ENCODE measurements at regions not wholly inside any gene's neighbourhood (a gene's known extent, or its start where the extent isn't known, plus 50 kb on each side); places are given as distances from the start of the nearest gene placed in this dataset.

- no peak for DNase-seq
These were observed 206.5 kb downstream of the TMEM182 start for GRCh38 chr2:102968375-102968774.

DNA sequence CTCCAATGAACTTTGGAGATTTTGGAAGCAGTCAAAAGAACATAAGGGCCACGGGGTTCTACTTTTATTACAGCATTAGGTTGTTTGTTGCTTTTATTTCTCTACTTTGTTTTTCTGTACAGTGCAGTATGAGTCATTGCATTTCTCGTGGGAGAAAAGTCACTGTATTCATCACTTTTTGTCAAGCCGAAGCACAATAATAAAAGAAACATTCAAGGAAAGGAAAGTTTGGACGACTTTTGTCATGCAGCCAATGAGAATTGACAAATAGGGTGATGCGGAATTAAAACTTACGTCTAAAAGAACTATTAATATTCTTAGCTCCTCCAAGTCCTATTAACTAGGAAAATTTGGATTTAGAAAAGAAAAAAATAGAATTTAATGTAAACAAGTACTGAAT lies 209.9 kb downstream of the TMEM182 start:
- DNase-seq, result no peak

DNA sequence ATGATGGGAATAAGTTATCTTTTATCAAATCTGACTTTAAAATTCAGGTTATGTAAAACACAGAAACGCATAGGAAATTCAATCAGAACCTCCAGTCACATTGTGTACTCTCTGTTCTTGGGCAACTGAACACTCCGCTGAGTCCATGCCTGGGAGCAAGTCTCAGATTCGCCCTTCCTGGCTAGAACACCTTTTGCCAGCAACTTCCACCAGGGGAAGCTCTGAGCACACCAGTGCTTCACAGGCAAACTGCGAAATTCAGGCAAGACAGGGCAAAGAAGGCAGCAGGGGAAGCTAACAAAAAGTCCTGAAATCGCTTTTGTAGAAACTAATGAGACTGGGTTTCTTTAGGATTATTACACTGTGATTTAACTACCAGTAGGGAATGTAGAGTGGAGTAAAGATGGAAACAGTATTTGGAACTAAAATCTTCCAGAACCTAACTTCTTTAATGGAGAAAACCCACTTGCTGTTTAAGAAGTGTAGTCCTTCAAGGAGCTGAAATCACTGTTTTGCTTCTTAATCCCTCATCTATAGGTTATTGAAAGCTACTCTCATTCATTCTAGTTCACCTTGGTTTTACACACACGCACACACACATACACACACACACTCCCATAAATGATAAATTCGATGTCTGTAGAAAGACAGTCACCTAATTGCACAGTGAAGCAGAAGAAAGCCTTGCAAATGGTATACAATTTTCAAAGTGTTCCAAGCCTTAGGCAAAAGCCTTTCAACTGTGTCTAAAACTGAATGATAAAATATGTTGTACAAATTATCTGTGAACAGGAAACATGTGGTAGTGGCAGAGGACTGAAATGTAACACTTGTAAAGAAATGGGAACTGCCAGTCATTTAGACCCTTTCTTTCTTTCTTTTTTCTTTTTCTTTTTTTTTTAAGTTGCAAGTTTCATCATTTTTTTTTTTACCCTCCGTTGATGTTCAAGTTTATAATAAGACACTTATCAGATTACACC lies 214.5 kb downstream of the TMEM182 start:
- DNase-seq, result peak; percentile 36

- no peak for DNase-seq
These were observed 215.7 kb downstream of the TMEM182 start for GRCh38 chr2:102977426-102978090.

- DNase-seq, result no peak
These were observed 216.3 kb downstream of the TMEM182 start for GRCh38 chr2:102978091-102978490.

DNA sequence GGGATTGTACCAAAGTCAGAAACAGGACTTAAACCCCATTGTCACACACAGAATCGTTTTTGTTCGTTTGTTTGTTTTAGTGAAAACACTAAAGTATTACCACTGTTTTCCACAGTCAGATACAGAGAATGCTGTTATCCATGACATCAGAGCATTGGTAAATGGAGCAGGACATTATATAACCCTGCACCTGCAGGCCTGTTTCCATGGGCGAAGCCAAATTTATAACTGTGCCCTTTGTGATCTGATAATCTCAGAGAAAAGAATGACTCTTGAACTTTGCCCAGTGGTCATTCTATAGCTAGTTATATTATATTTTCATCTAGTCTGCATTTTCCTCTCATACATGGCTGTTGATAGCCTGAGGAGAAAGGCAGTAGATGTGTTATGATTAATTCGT lies 217.6 kb downstream of the TMEM182 start:
- no peak for DNase-seq

- DNase-seq, result no peak
These were observed 222.0 kb downstream of the TMEM182 start for GRCh38 chr2:102983786-102984185.

DNA sequence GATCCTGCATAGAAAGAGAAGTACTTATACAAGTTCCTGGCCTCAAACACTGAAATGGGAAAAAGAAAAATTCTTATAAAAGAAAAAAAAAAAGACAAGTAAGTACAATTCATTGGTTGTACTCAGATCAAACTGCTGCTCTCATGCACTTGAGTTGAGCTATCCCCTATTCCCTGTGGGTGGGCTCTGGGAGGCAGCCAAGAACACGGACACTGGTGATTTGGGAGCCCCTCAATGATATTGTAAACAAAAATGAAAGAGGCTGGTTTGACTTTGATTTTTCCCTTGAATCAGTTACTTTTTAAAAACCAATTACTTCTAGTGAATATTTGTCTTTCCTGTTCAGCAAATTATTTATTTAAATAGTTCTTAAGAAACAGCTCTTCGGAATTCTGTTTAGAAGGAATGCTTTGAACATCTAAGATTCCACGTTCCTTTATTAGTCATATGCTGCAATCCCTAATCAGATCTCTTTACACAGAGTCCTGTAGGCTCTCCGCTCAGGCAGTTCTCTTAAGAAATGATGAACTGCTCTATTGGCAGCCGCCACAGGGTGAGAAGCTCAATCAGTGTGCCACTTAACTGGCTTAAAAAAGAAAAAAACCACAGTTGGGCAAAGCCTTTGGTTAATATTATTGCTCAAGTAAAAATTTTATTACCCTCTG lies 225.1 kb downstream of the TMEM182 start:
- no peak for DNase-seq

GRCh38 chr2:102992607-102993006 lies 230.8 kb downstream of the TMEM182 start:
- DNase-seq, result no peak

DNA sequence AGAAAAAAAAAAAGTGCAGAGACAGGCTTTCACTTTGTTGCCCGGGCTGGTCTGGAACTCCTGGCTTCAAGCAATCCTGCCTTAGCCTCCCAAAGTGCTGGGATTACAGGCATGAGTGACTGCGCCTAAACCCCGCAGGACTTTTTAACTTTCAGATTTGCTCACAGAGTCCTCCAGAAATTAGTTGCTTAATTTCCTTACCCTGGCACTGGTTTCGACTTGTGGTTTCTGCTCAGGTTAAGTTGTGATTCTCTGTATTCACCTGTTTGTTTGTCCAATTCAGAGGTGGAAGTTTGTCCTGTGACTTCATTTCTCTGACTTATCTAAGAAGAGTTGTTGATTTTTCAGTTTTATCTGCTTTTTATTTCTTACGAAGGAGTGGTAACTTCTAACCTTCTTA lies 238.1 kb downstream of the TMEM182 start:
- DNase-seq, result no peak

DNA sequence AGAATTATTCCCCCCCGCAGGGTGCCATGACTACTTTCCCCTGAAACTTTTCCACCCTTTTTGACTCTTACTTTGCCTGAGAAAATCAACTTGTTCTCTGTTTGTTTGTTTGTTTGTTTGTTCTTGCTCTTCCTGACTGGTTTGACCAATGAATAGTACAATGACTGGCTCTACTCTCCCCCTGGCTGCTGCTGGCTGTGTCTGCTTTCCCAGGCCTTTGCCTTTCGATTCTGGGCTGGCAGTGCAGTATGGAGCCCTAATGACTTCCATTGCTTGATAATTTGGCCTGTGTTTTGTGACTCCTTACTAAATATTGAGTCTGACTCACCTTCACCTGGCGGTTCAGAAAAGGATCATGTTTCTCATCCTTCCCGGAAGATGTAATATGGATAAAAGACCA lies 241.1 kb downstream of the TMEM182 start:
- DNase-seq, result no peak

- DNase-seq, result peak; percentile 76
These were observed 242.0 kb downstream of the TMEM182 start for GRCh38 chr2:103003750-103004260.

DNA sequence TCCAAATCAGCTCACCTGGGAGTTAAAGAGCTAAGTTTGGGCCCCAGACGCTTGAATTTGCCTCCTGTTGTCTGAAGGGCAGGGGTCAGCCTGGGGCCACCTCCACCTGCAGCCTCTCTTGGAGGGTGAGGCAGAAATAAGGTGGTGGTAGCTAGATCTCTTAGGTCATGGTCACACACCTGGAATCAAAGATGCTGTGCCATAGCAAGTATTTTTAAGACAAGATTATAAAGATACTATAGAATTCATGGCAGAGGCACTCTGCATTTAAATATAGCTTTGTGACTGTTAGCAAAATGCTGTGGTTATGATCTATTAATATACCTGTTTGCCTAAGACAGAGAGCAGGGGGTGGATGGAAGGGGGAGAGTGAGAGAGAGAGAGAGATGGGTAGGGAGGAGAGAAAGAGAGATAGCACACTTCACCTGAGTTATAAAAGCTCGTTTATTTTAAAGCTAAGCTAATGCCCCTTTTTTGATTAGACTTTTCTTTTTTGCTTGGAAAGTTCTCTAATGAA lies 242.7 kb downstream of the TMEM182 start:
- DNase-seq, result peak; percentile 76

GRCh38 chr2:103005393-103005792 lies 243.6 kb downstream of the TMEM182 start:
- peak; percentile 35 for DNase-seq

DNA sequence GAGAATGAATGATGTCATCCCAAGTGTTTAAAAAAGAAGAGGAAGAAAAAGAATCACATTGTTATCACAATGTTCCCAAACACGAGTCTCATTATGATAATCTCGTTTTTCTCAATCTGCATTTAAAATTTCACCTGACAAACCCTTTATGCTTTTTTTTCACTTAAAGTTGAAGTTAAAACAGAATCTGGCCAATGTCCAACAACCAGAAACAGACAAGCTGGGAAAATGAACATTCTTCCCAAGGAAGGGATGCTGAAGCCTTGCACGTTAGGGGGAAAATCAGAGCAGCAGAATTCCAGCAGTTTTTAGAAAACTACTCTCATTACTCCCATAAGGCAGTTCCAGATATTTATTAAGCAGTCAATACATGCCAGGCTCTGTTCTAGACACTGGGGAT lies 245.3 kb downstream of the TMEM182 start:
- DNase-seq, result no peak

DNA sequence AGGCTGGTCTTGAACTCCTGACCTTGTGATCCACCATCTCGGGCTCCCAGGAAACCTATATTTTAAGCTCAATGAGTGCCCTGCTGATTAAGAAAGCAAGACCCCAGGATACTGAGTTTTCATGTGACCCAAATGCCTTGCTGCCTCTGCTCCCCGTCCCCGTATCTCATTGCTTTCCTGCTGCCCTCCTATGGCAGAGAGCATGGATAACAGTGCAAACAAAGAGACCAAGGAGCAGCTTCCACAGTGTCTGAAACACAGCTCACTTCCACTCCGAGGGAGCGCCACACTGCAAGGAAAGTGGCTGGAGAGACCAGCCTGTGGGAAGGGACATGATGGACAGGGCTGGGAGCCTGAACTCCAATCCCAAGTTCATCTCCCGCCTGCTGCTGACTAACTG lies 246.8 kb downstream of the TMEM182 start:
- DNase-seq, result no peak

GRCh38 chr2:103009871-103010270 lies 248.0 kb downstream of the TMEM182 start:
- DNase-seq, result no peak

DNA sequence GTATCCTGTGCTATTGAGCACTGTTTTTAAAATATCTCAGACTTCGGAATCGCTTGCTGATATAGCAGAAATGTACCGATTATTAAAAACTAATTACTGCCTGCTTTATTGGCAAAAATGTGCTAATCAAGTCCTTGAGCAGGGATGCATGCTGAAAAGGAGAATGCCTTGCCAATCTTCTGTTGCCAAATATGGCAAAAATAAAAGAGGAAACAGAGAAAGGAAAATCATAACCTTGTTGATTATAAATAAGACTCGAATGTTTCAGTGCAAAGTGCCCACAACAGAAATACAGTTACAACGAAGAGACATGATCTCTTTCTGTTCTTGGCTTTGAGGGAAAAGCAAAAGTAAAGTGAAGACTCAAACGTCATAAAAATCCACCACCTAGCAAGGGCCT lies 248.5 kb downstream of the TMEM182 start:
- no peak for DNase-seq

- no peak for DNase-seq
These were observed 248.9 kb downstream of the TMEM182 start for GRCh38 chr2:103010751-103011150.

- DNase-seq, result no peak
These were observed 250.8 kb downstream of the TMEM182 start for GRCh38 chr2:103012590-103012989.

DNA sequence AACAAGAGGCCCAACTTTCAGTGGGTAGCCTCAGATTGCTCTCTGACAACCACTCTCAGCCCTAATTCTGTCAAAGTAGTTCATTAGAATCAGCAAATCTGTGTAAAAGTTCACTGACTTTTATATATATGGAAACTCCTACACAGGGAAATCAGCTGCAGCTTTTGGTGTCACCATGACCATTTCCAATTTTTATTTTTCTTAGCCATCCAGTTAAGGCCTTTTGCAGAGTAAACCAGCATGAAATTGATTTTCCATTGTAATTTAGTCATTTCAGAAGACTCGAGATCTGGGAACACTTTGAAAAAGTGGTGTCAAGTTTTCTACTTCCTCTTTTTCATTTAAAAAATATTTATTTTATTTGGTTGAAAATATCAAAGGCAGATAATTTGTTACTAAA lies 263.2 kb downstream of the TMEM182 start:
- DNase-seq, result no peak

GRCh38 chr2:103028181-103028580 lies 266.4 kb downstream of the TMEM182 start:
- no peak for DNase-seq

Measured in NCI-H526 treated with DMSO at 0.1 percent for 48 hours (cell line).